Panc1 (cell line): ENCODE measurements at regions not wholly inside any gene's neighbourhood (a gene's known extent, or its start where the extent isn't known, plus 50 kb on each side); places are given as distances from the start of the nearest gene placed in this dataset.
"Not testable (repeated sequence)": the region's sequence is repeated elsewhere in the genome, so short reads cannot be mapped to it uniquely, and the experiment has no call there.

Source experiments
- ATAC-seq: fragments of 200-7000 bp; cut with Tn5 transposase; 2 replicates; pipeline ENCODE4 v1.9.1; 2020; ENCODE audit warnings: mild to moderate bottlenecking, moderate library complexity
- BruUV-seq: library from RNA; stranded (reverse); fragments of 400-500 nt; replicated peaks from 2 replicates; lab custom pipeline; 2021; lab: Mats Ljungman, UMichigan
- CTCF ChIA-PET: fragments of 300-600 bp; sonication (Branson Sonifier 250); formaldehyde crosslinking; loops from one replicate; lab custom pipeline; 2022; ENCODE audit warnings: antibody characterized with exemption; lab: Charles Lee
- POLR2A ChIA-PET: fragments of 300-600 bp; sonication (Branson Sonifier 250); formaldehyde crosslinking; loops from one replicate; lab custom pipeline; 2022; ENCODE audit warnings: antibody characterized with exemption; lab: Charles Lee
- DNase-seq: peaks from one replicate; pipeline ENCODE4 v3.0.0-alpha.2; 2010; ENCODE audit warnings: low read depth, low spot score
- H3K27ac ChIP-seq: 2 replicates; pipeline ENCODE4 v1.5.1; 2011; ENCODE audit warnings: mild to moderate bottlenecking, low read length, inconsistent platforms
- H3K27me3 ChIP-seq: fragments of 200-500 bp; sonication (Bioruptor generic); 2 replicates; pipeline ENCODE4 v1.6.0; 2014; ENCODE audit warnings: low read length, inconsistent platforms; ENCODE audit not compliant: control insufficient read depth, insufficient read depth
- H3K36me3 ChIP-seq: fragments of 200-500 bp; sonication (Bioruptor generic); 2 replicates; pipeline ENCODE4 v1.5.1; 2014; ENCODE audit warnings: inconsistent platforms, mild to moderate bottlenecking, low read length, moderate library complexity; ENCODE audit not compliant: control insufficient read depth, insufficient read depth
- H3K4me1 ChIP-seq: 2 replicates; pipeline ENCODE4 v1.5.1; 2011; ENCODE audit warnings: inconsistent platforms, mild to moderate bottlenecking, low read length, moderate library complexity; ENCODE audit not compliant: control insufficient read depth, insufficient read depth
- H3K4me3 ChIP-seq, 2 experiments: 2 replicates each; pipeline ENCODE4 v1.5.1; 2011 to 2012; ENCODE audit warnings: low read depth in 2 of 2, low read length in 2 of 2, mild to moderate bottlenecking in 2 of 2, inconsistent platforms in 1 of 2, moderate library complexity in 1 of 2
- H3K9me3 ChIP-seq: fragments of 200-500 bp; sonication (Bioruptor generic); 2 replicates; pipeline ENCODE4 v1.5.1; 2014; ENCODE audit warnings: low read depth, mild to moderate bottlenecking, inconsistent platforms, low read length, moderate library complexity; ENCODE audit not compliant: control insufficient read depth, insufficient read depth
- CTCF ChIP-seq: fragments of 450-650 bp; IDR thresholded peaks from 2 replicates; pipeline ENCODE4 v1.5.1; 2017; ENCODE audit warnings: mild to moderate bottlenecking
- POLR2AphosphoS5 ChIP-seq: IDR thresholded peaks from 2 replicates; pipeline ENCODE4 v1.6.1; 2012; ENCODE audit warnings: mild to moderate bottlenecking, low read depth, low read length, moderate library complexity
- REST ChIP-seq, 2 experiments: IDR thresholded peaks; 2 replicates each; pipeline ENCODE4 v1.6.1; 2011 to 2012; ENCODE audit warnings: low read depth in 2 of 2, control low read depth in 1 of 2, low read length in 1 of 2, mild to moderate bottlenecking in 1 of 2, moderate library complexity in 1 of 2; ENCODE audit not compliant: insufficient read depth in 1 of 2
- SIN3A ChIP-seq: IDR thresholded peaks from 2 replicates; pipeline ENCODE4 v1.6.1; 2012; ENCODE audit warnings: low read depth, mild to moderate bottlenecking, low read length, moderate library complexity, borderline replicate concordance; ENCODE audit not compliant: insufficient read depth
- TCF7L2 ChIP-seq: IDR thresholded peaks from 2 replicates; pipeline ENCODE4 v1.6.1; 2011; ENCODE audit warnings: mild to moderate bottlenecking, low read depth, low read length, inconsistent platforms
- in situ Hi-C: cut with HindIII; loops from 2 replicates; pipeline ENCODE4 v1.10.0; 2016; ENCODE audit warnings: low sequenced_read_pairs, low pct_unique_long_range_greater_than_20kb
- intact Hi-C: fragments of 100-400 bp; cut with micrococcal nuclease; formaldehyde crosslinking; loops from one replicate; pipeline ENCODE4 v1.10.0; 2022; ENCODE audit not compliant: unreplicated experiment

- Histone ChIP-seq H3K4me1 (no peaks in the 10 kb centered on the region), H3K27ac (no peak overlapping the region), H3K36me3 (no peaks in the 10 kb centered on the region), H3K9me3 (no peaks in the 10 kb centered on the region), H3K4me3 (no peak overlapping the region), H3K27me3 (no peaks in the 10 kb centered on the region)
- in situ Hi-C loops (no loop called here), intact Hi-C loops (no loop called here)
- ChIA-PET CTCF (no interaction called here), POLR2A (no interaction called here)
- BruUV-seq = no TSS peak
- DNase-seq = no peak
- no peak for ATAC-seq
- TF ChIP-seq CTCF (no peak), TCF7L2 (no peak), REST (IDR thresholded peaks at IDR 0.05; ENCODE audit: insufficient read depth in 1 of 2, low read depth in 2 of 2, low read length in 1 of 2) (no peak), POLR2AphosphoS5 (no peak), SIN3A (no peak)
Observed at GRCh38 chr1:215444715-215445414, 122.2 kb upstream of the KCTD3 start.

GRCh38 chr1:215448014-215448413 is 119.1 kb upstream of the KCTD3 start:
- H3K4me3 ChIP-seq, H3K27ac ChIP-seq, H3K9me3 ChIP-seq, POLR2A ChIA-PET, ATAC-seq, H3K27me3 ChIP-seq, H3K36me3 ChIP-seq, DNase-seq, in situ Hi-C loops, intact Hi-C loops, H3K4me1 ChIP-seq, BruUV-seq: not testable (repeated sequence)
- CTCF ChIA-PET = interaction anchor here (0.7 kb wide), 1 partner anchor 1234 kb away, joined by 3 read pairs; no protein-coding TSS in a partner anchor

GRCh38 chr1:215449147-215449546 is 118.0 kb upstream of the KCTD3 start:
- DNase-seq, H3K27me3 ChIP-seq, in situ Hi-C loops, H3K9me3 ChIP-seq, POLR2A ChIA-PET, CTCF ChIA-PET, H3K4me3 ChIP-seq, ATAC-seq, BruUV-seq, H3K4me1 ChIP-seq, intact Hi-C loops, H3K27ac ChIP-seq, H3K36me3 ChIP-seq: not testable (repeated sequence)
